HG03520 (cell line): ENCODE measurements at regions not wholly inside any gene's neighbourhood (a gene's known extent, or its start where the extent isn't known, plus 50 kb on each side); places are given as distances from the start of the nearest gene placed in this dataset.

ENCODE experiments used
- ATAC-seq: cut with Tn5 transposase; IDR thresholded peaks from one replicate; pipeline ENCODE4 v1.9.1; 2021; ENCODE audit warnings: mild to moderate bottlenecking, moderate library complexity; ENCODE audit not compliant: unreplicated experiment

DNA sequence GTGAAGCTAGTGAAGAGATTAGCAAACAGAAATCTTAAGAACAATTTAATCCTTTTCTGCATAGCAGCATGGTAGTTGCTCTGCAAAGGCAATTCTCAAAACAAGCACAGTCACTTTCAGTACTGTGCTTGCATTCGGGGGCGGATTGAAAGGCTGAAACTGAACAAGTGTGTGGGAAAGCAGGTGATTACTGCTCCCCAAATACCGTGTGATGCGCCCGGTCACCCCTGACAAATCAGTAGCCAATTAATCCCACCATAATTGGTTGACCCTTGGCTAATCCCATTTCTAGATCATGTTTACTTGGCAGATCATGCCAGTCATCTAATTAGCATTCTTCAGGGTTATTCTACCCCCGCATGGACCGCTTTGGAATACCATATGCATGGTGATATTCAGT, 76.5 kb upstream of the ADRB1 start:
- no peak for ATAC-seq

DNA sequence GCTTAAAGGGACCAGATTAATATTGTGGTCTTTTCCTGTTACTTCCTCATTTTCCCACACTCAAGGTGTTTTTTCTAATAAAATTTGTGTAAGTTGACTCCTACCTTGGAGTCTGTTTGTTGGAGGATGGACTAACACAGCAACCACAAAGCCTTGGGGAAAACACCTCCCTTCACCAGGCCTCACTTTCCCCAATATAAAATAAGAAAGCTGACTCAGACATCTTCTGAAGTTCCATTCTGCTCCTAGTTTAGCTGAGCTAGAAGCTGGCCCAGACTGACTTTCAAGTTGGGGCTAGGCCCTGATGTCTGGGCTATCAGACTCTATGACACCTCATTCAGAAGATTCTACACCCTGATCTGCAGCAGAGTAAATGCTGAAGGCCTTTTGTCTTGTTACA, 73.0 kb upstream of the ADRB1 start:
- no peak for ATAC-seq

DNA sequence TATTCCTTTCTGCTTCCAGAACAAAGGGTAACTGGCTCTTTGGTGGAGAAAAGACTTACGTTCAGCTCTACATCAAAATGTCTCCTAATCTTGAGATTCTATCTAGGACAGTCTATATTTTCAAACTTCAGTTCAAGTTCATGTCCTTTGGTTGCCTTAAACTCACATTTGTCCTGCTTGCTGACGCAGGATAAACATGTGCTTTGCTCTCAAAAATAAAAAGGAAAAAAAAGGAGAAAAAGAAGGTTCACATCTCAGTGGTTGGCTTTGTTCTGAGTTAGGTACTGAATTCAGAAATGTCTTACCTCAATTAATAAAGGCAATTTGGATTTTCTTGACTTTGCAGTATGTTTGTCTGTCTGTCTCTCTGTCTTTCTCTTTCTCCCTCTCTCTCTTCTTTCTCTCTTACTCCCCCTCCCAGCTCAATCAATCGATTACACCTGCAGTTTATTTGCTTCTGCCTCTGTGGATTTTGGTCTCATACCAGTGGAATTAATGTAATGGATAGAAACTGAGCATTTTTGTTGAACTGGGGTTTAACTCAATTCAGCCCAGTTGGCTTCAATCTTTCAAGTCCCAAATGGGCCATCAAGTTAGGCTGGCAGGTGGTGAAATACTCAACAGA, 72.2 kb upstream of the ADRB1 start:
- no peak for ATAC-seq

DNA sequence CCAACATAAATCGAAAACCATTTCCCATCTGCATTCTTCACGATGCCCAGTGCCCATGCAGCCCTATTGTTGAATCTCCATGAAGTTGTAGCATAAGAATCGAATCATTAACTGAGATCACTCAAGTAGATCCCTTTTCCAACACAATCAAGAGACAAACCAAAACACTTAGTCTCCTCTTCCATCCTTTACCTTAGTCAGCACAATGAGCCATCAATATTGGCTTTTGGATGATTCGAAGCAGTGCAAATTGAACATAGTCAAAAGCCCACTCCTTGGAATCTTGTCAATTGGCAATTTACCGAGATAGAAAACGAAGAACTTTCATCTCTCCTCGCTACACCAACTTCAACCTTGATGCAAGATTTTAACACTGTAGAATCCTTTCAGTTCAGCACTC, 66.5 kb upstream of the ADRB1 start:
- ATAC-seq = no peak

DNA sequence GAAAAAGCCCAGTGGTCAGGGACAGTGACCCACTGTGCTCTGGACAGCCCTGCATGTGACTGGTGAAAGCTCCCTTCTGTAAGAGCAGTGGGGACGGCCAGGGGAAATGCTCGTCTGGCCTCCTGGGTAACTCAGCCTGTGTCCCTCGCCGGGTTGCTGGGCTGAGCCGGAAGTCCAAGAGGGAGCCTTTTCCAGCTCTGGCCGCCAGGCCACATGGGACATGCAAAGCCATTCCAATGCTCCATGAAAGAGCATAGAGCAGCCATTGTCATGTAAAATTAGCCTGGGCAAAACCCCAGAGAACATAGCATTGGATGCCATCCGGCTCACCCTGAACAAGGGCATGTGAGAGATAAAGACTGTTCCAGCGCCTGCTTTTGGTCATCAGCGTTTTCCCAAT, 64.9 kb upstream of the ADRB1 start:
- no peak for ATAC-seq

DNA sequence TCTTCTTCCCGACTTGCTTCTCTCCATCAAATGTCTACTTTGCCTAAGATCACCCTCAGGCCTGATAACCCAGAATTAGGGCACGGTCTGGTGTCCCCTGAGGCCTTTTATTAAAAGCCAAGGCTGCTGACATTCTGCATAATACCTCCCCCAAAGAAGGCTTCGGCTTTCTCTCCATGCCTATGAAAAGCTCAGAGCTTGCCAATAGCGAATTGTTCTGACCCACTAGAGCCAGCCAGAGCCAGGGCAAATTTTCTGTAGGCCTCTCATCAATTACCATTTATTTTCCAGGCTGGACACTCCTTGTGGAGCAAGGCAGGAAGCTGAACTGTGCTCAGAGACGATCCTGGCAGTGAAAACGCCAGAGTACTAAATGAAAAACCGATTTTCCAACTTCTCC, 64.3 kb upstream of the ADRB1 start:
- ATAC-seq = no peak

DNA sequence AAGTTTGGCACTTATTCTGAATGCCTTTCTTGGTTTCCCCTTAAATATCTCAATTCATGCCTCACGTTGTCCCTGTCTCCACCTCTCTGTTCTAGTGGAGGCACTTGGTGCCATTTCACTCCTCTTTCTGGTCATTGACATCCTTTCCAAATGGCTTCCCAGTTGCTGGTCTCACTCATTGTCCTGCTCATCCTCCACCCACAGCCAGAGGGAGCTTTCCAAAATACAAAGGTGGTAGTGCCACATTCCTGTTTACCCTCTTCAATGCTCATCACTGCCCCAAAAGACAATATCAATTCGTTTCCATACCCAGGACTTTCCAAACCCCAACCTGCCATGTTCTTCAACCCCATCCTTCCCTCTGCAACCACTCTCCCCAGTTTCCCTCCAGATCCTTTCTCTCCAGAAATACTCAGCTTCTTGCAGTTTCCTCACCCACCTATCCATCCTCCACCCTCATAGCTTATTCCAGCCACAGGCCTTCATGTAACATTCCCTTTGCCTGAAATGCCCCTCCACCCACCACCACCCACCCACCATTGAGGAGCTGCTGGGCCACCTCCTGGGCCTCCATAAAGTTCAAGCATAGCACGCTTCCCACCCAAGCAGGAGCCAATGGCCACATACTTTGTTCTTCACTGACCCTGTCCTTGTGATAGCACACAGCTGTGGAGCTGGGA, 63.1 kb upstream of the ADRB1 start:
- ATAC-seq = no peak

DNA sequence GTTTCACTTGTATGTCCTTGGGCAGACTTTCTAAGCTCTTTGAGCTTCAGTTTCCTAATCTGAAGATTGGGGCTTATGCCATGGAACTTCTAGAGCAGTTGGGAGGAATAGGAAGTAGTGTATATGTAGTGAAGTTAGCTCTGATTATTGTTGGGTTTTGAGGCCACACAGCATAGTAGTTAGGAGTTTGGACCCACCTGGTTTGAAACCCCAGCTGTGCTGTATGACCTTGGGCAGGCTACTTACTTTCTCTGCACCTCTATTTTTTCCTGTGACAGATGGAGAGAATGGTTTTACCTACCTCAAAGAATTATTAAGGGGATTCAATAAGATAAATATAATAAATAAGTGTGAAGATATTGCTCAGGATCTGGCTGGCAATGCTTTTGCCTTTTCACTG, 61.4 kb upstream of the ADRB1 start:
- peak; percentile 16 for ATAC-seq

DNA sequence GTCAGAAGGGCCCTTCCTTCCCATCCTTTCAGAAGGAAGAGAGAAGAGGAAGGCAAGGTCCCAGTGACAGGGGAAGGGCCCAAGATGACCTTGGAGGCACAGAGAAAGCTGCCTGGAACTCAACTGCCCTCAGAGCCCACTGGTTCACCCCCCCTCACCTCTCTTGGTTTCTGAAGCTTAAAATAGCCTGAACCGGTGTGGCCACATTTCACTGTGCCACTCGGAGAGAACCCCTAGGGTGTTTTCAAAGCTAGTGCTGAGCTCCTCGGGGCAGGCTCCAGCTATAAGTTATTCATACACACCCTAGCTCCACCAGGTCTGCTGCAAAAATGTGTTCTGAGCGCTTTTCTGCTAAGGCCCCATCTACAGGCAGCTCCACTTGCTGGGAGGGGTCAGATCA, 60.9 kb upstream of the ADRB1 start:
- peak; percentile 89 for ATAC-seq

DNA sequence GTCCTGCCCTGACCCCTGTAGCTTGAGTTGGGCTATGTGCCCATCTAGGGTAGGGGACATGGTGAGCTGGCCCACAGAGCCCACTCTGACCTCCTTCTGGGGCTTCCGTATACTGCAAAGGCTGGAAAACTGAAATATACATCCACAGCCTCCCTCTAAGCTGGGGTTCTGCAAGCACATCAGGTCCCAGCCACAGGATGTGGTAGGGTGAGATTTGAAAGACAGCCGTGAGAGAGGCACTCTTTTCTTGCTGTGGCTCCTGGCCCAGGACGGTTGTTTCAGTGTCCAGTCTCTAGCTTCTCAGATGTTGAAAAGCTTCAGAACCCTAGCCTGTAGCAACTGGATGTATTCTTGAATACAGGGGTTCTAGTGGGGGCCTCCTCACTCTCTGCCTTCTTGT, 60.1 kb upstream of the ADRB1 start:
- ATAC-seq = no peak

DNA sequence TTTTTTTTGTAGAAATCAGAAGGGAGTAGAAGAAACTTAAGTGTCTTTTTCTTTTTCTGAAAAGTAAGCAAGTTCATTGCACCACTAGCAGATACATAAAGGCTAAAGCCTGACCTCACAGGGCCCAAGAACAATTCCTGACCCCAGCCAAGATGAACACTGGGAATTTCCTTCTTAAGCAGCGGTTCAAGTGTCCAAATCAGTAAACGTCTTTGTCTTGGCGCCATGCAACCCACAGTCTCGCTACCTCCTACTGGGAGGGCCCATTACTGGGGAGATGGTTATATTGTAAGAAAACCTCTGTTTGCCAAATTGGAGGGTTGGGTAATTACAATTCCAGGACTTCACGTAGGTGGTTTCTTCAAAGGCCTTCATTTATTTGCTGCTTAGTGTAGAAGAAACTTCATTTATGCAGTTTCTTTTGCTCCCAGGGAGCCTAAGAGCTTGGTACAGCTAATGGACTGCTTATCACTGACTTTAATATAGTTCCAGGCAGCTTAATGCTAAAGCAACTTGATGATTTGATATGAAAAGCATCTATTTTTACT, 58.3 kb upstream of the ADRB1 start:
- no peak for ATAC-seq

DNA sequence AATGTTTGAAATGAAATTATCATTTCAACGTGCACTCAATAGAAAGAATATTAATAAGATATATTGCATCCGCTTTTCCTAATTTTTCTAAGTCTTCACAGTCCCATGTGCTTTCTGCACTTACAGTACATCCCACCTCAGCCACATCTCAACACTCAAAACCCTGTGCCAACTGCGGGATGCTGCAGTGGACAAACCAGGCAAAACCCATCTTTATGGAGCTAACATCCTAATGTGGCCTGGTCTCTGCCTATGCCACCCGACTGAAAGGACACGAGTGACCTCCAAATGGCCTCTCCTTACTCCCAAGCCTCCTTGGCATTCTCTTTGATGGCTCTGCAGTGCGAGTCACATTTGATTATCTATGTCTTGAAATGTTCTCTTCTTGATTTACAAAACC, 57.4 kb upstream of the ADRB1 start:
- no peak for ATAC-seq

DNA sequence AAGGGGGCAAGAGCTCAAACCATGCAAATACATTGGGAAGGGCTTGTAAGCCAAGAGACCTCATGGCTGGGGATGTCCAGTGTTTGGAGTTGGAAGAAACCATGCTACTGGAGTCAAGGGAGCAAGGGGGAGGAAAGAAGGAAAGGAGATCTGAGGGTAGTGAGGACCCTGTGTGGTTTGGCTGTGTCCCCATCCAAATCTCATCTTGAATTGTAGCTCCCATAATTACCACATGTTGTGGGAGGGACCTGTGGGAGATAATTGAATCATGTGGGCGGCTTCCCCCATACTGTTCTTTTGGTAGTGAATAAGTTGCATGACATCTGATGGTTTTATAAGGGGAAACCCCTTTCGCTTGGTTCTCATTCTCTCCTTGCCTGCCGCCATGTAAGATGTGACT, 56.5 kb upstream of the ADRB1 start:
- no peak for ATAC-seq

DNA sequence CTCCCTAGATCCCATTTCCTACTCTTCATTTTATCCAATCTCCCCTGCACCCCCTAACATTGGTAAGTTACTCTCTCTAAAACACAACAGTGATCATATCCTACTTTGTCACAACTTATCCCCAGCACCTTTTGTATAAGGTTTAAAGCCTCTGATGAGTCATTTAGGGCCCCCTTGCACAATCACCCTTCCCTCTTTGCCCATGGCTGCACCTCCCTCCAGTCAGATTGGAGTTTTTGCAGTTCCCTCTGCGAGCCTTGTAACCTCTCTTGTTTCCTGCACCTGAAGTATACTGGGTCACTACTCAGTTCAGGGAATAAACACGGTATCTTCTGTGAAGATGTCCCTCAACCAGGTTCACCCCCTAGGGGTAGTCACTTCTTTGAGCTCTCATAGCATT, 55.9 kb upstream of the ADRB1 start:
- no peak for ATAC-seq

DNA sequence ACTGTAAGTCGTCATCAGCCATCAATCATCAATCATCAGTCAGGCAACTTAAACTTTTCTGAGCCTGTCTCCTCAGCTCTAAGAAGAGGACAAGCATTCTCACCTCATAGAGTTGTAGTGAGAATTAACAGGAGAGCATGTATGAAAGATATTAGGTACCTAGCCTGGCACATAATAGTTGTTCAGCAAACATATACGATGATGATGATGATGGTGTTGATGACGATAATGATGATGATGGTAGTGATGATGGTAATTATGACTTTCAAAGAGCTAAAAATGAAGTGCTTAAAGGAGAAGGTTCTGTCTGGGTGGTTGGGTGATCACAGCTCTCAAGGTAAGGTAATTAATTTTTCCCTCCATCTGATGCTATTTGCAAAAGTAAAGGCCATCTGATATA, 55.1 kb upstream of the ADRB1 start:
- no peak for ATAC-seq

DNA sequence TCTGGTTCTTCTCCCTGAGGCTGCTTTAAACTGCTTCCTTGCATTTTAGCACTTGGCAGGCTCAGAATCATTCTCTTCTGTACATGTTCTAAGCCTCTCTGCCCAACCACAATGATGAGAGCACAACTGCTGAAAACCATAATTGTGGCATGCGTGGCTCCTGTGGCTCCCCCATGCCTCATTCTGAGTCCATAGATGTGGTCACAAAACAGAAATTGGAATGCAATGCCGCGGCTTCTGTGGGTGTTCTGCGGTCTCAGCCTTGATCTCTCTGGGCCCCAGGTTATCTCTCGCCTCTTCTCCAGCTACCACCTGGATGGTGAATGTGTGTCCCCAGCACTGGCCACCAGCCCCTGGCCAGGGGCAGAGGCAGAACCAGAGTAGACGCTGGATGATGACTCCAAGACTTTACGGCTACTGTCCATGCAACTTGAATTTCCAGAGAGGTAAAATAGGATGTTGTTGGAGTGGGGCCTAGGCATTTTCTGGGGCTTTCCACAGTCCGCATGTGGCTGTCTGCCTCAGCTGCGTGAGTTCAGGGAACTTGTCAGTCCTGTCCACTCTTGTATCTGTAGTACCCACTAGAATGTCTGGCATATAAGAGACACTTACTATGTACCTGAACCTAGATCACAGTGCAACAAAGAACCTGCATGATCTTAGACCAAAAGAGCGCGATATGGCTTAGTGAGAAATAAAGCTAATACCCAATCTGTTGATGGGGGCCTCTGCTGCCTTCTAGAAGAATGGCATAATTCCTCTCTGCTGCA, 52.4 kb upstream of the ADRB1 start:
- ATAC-seq = no peak

DNA sequence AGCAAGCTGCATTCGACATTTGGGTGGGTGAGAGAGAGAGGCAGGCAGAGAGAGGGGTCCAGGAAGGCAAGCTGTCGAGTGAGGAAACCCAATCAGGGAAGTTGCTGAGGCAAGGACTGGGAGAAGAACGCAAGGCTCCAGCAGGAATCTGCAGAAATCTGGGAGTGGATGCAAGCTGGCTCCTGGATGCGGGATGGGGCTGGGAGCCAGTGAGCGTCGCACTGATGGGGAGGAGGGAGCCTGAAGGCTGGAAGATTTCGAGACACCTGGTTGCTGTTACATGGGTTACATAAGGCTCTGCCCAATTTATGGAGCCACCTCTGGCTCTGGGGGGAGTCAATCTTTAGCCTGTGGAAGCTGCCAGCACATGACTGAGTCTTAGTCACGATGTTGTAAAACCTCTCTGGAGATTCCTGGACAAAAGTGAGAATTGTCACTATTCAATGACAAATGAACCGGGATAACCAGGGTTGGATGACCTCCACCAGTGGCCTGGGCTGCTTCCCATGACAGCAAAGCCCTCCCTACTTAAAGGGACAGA, 51.1 kb upstream of the ADRB1 start:
- ATAC-seq = no peak

DNA sequence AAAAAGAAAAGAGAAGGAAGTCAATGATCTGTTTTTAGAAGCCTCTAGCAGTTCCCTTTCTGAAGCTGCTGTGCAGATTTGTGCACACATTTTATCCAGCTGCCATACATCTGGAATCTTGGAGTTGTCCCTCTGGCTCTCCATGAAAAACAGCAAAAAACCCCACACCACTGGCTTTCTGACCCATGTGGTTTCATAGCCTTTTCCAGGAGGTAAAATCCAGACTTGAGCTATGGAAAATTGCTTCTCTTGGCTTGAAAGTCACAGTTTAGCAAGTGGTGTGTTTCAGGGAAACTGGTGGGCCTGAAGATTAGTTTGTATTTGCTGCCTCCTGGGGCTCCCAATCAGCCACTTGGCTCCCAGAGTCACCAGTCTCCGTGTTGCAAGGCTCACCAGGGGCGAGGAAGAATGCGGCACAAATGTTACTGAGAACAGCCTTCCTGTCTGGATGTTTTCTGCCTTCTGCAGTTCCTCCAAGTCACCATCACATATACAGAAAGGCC, 50.1 kb upstream of the ADRB1 start:
- ATAC-seq = no peak
